ENCODE measurements at regions not wholly inside any gene's neighbourhood (a gene's known extent, or its start where the extent isn't known, plus 50 kb on each side); places are given as distances from the start of the nearest gene placed in this dataset.

DNA sequence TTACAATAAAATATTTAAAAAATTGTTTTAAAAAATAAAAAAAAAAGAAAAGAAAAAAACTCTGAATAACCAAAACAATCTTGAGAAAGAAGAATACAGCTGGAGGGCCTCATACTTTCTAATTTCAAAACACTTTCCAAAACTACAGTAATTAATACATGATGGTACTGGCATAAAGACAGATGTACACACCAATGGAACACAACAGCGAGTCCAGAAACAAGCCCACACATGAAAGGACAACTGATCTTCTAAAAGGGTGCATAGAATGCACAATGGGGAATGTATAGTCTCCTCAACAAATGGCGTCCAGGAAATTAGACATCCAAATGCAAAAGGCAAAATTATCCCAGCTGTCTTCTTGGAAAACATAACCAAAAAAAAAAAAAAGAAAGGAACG is 99.6 kb downstream of the LURAP1L start:
- no peaks in the 10 kb centered on the region for H3K9me3 ChIP-seq (ENCODE audit: control insufficient read depth in 1 of 2, low read length in 2 of 2)
- no peaks in the 10 kb centered on the region for H3K36me3 ChIP-seq (ENCODE audit: insufficient read depth, low read length)
- intact Hi-C loops (cut with micrococcal nuclease) = no loop called here
- no peaks in the 10 kb centered on the region for H3K27me3 ChIP-seq (ENCODE audit: insufficient read depth, low read length)
- ChIA-PET POLR2A (ENCODE audit: partially characterized antibody) (no interaction called here), CTCF (ENCODE audit: partially characterized antibody) (no interaction called here)
- H3K4me1 Mint-ChIP-seq = no peaks in the 10 kb centered on the region
- no peaks in the 10 kb centered on the region for H3K4me1 ChIP-seq (ENCODE audit: insufficient read depth, low read length)
- H3K4me3 Mint-ChIP-seq = no peak overlapping the region
- H3K27ac Mint-ChIP-seq = no peak overlapping the region
- no peak overlapping the region for H3K4me3 ChIP-seq (ENCODE audit: low read length in 2 of 2)
- H3K9me3 Mint-ChIP-seq = peaks cover 0 to 17% (median 11%) of the 10 kb centered on the region in 8 donors
- no peak for DNase-seq
- no peaks in the 10 kb centered on the region for H3K36me3 Mint-ChIP-seq
- no peaks in the 10 kb centered on the region for H3K27me3 Mint-ChIP-seq
- H3K27ac ChIP-seq (ENCODE audit: low read depth, low read length) = no peak overlapping the region

DNA sequence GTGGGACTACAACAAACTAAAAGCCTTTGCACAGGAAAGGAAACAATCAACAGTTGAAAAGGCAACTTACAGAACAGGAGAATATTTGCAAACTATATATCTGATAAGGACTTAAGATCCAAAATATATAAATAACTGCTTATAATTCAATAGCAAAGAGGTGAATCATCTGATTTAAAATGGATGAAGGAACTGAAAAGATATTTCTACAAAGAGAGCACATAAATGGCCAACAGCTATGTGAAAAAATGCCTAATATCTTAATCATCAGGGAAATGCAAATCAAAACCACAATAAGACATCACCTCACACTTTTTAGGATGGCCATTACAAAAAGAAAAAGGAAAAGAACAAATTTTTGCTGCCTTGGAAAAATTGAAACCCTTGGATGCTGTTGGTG is 100.4 kb downstream of the LURAP1L start:
- CTCF ChIA-PET (ENCODE audit: partially characterized antibody) = no interaction called here
- Mint-ChIP-seq H3K9me3 (peaks cover 0 to 16% (median 8%) of the 10 kb centered on the region in 8 donors), H3K4me3 (no peak overlapping the region), H3K4me1 (no peaks in the 10 kb centered on the region), H3K27me3 (no peaks in the 10 kb centered on the region), H3K27ac (no peak overlapping the region), H3K36me3 (no peaks in the 10 kb centered on the region)
- POLR2A ChIA-PET (ENCODE audit: partially characterized antibody) = no interaction called here
- Histone ChIP-seq H3K9me3 (ENCODE audit: control insufficient read depth in 1 of 2, low read length in 2 of 2) (no peaks in the 10 kb centered on the region), H3K27ac (ENCODE audit: low read depth, low read length) (no peak overlapping the region), H3K4me3 (ENCODE audit: low read length in 2 of 2) (no peak overlapping the region), H3K4me1 (ENCODE audit: insufficient read depth, low read length) (no peaks in the 10 kb centered on the region), H3K27me3 (ENCODE audit: insufficient read depth, low read length) (no peaks in the 10 kb centered on the region), H3K36me3 (ENCODE audit: insufficient read depth, low read length) (no peaks in the 10 kb centered on the region)
- no peak for DNase-seq
- intact Hi-C loops (cut with micrococcal nuclease) = no loop called here

DNA sequence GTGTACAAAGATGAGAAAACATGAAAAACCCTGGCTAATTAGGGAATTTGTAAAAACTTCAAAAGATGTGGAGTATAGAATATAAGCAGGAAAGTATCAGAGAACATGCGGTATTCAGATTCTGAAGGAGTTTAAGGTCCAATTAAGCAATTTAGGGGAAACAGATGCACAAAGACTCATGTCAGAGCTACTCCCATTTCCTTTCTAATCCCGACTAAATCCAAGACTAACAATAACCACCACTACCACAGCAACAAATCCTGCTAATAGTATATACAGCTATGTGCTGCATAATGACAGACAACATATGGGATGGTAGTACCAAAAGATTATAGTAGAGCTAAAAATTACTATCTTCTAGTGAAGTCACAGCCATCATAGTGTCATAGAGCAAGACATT is 102.1 kb downstream of the LURAP1L start:
- Histone ChIP-seq H3K27me3 (ENCODE audit: insufficient read depth, low read length) (no peaks in the 10 kb centered on the region), H3K36me3 (ENCODE audit: insufficient read depth, low read length) (no peaks in the 10 kb centered on the region), H3K4me3 (ENCODE audit: low read length in 2 of 2) (no peak overlapping the region), H3K27ac (ENCODE audit: low read depth, low read length) (no peak overlapping the region), H3K9me3 (ENCODE audit: control insufficient read depth in 1 of 2, low read length in 2 of 2) (no peaks in the 10 kb centered on the region), H3K4me1 (ENCODE audit: insufficient read depth, low read length) (no peaks in the 10 kb centered on the region)
- Mint-ChIP-seq H3K27me3 (no peaks in the 10 kb centered on the region), H3K9me3 (peaks cover 0 to 20% (median 8%) of the 10 kb centered on the region in 8 donors), H3K4me3 (no peak overlapping the region), H3K27ac (no peak overlapping the region), H3K36me3 (no peaks in the 10 kb centered on the region), H3K4me1 (no peaks in the 10 kb centered on the region)
- POLR2A ChIA-PET (ENCODE audit: partially characterized antibody) = no interaction called here
- intact Hi-C loops (cut with micrococcal nuclease) = no loop called here
- CTCF ChIA-PET (ENCODE audit: partially characterized antibody) = no interaction called here
- no peak for DNase-seq

DNA sequence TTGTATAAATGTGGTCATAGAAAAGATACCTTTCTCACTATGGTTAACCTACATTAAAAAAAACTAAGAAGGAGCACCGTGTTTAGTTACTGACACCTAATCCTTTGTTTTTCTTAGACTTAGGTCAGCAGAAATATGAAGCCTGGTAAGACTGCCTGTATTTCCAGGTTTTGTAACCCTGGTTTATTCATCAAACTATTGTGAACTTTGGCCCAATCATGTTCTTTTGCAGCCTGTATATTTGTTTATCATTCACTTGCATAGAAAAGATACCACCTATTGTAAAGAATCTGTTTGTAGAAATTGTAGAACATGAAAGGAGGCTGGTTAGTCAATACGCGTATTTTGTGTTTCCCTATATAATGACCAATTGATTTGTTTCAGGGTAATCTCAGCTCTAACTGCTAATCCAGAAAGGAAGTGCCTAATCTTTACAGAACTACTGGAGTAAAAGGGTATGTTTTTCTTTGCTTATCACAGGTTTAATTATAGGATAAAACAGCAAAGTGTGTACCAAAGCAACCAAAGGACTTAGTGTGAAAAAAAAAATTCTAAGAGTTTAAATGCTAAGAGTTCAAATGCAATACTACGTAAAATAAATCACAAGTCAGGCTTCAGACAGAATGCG is 103.6 kb downstream of the LURAP1L start:
- no peaks in the 10 kb centered on the region for H3K36me3 Mint-ChIP-seq
- ChIA-PET POLR2A (ENCODE audit: partially characterized antibody) (no interaction called here), CTCF (ENCODE audit: partially characterized antibody) (no interaction called here)
- Histone ChIP-seq H3K4me1 (ENCODE audit: insufficient read depth, low read length) (no peaks in the 10 kb centered on the region), H3K27ac (ENCODE audit: low read depth, low read length) (no peak overlapping the region), H3K27me3 (ENCODE audit: insufficient read depth, low read length) (no peaks in the 10 kb centered on the region), H3K9me3 (ENCODE audit: control insufficient read depth in 1 of 2, low read length in 2 of 2) (no peaks in the 10 kb centered on the region), H3K36me3 (ENCODE audit: insufficient read depth, low read length) (no peaks in the 10 kb centered on the region), H3K4me3 (ENCODE audit: low read length in 2 of 2) (no peak overlapping the region)
- H3K4me1 Mint-ChIP-seq = no peaks in the 10 kb centered on the region
- no peak for DNase-seq
- peaks cover 0 to 14% (median 6%) of the 10 kb centered on the region in 8 donors for H3K9me3 Mint-ChIP-seq
- no peaks in the 10 kb centered on the region for H3K27me3 Mint-ChIP-seq
- no peak overlapping the region for H3K4me3 Mint-ChIP-seq
- H3K27ac Mint-ChIP-seq = no peak overlapping the region
- intact Hi-C loops (cut with micrococcal nuclease) = no loop called here

- Mint-ChIP-seq H3K9me3 (peaks cover 2 to 11% (median 8%) of the 10 kb centered on the region in 8 donors), H3K36me3 (no peaks in the 10 kb centered on the region), H3K27ac (no peak overlapping the region), H3K4me3 (no peak overlapping the region), H3K4me1 (no peaks in the 10 kb centered on the region), H3K27me3 (no peaks in the 10 kb centered on the region)
- Histone ChIP-seq H3K27me3 (ENCODE audit: insufficient read depth, low read length) (no peaks in the 10 kb centered on the region), H3K4me1 (ENCODE audit: insufficient read depth, low read length) (no peaks in the 10 kb centered on the region), H3K27ac (ENCODE audit: low read depth, low read length) (no peak overlapping the region), H3K4me3 (ENCODE audit: low read length in 2 of 2) (no peak overlapping the region), H3K36me3 (ENCODE audit: insufficient read depth, low read length) (no peaks in the 10 kb centered on the region), H3K9me3 (ENCODE audit: control insufficient read depth in 1 of 2, low read length in 2 of 2) (no peaks in the 10 kb centered on the region)
- DNase-seq = no peak
- POLR2A ChIA-PET (ENCODE audit: partially characterized antibody) = no interaction called here
- intact Hi-C loops (cut with micrococcal nuclease) = no loop called here
- CTCF ChIA-PET (ENCODE audit: partially characterized antibody) = no interaction called here
These were observed 105.1 kb downstream of the LURAP1L start for GRCh38 chr9:12879961-12880360.

GRCh38 chr9:12880406-12881015 is 105.7 kb downstream of the LURAP1L start:
- Mint-ChIP-seq H3K36me3 (no peaks in the 10 kb centered on the region), H3K27me3 (no peaks in the 10 kb centered on the region), H3K4me3 (no peak overlapping the region), H3K27ac (no peak overlapping the region), H3K9me3 (peaks cover 2 to 11% (median 8%) of the 10 kb centered on the region in 8 donors), H3K4me1 (no peaks in the 10 kb centered on the region)
- no peaks in the 10 kb centered on the region for H3K9me3 ChIP-seq (ENCODE audit: control insufficient read depth in 1 of 2, low read length in 2 of 2)
- intact Hi-C loops (cut with micrococcal nuclease) = no loop called here
- ChIA-PET CTCF (ENCODE audit: partially characterized antibody) (no interaction called here), POLR2A (ENCODE audit: partially characterized antibody) (no interaction called here)
- no peaks in the 10 kb centered on the region for H3K4me1 ChIP-seq (ENCODE audit: insufficient read depth, low read length)
- H3K27me3 ChIP-seq (ENCODE audit: insufficient read depth, low read length) = no peaks in the 10 kb centered on the region
- H3K4me3 ChIP-seq (ENCODE audit: low read length in 2 of 2) = no peak overlapping the region
- DNase-seq = no peak
- H3K36me3 ChIP-seq (ENCODE audit: insufficient read depth, low read length) = no peaks in the 10 kb centered on the region
- H3K27ac ChIP-seq (ENCODE audit: low read depth, low read length) = no peak overlapping the region

- Histone ChIP-seq H3K27ac (ENCODE audit: low read depth, low read length) (no peak overlapping the region), H3K27me3 (ENCODE audit: insufficient read depth, low read length) (no peaks in the 10 kb centered on the region), H3K4me1 (ENCODE audit: insufficient read depth, low read length) (no peaks in the 10 kb centered on the region), H3K4me3 (ENCODE audit: low read length in 2 of 2) (no peak overlapping the region), H3K9me3 (ENCODE audit: control insufficient read depth in 1 of 2, low read length in 2 of 2) (no peaks in the 10 kb centered on the region), H3K36me3 (ENCODE audit: insufficient read depth, low read length) (no peaks in the 10 kb centered on the region)
- H3K36me3 Mint-ChIP-seq = no peaks in the 10 kb centered on the region
- CTCF ChIA-PET (ENCODE audit: partially characterized antibody) = no interaction called here
- DNase-seq = no peak
- H3K4me1 Mint-ChIP-seq = no peaks in the 10 kb centered on the region
- no peak overlapping the region for H3K27ac Mint-ChIP-seq
- intact Hi-C loops (cut with micrococcal nuclease) = no loop called here
- POLR2A ChIA-PET (ENCODE audit: partially characterized antibody) = no interaction called here
- H3K27me3 Mint-ChIP-seq = no peaks in the 10 kb centered on the region
- peaks cover 4 to 20% (median 13%) of the 10 kb centered on the region in 8 donors for H3K9me3 Mint-ChIP-seq
- H3K4me3 Mint-ChIP-seq = no peak overlapping the region
These were observed 107.6 kb downstream of the LURAP1L start for GRCh38 chr9:12882430-12882829.
